Endothelial cell of umbilical vein (primary cell): ENCODE measurements at regions not wholly inside any gene's neighbourhood (a gene's known extent, or its start where the extent isn't known, plus 50 kb on each side); places are given as distances from the start of the nearest gene placed in this dataset.

Source experiments
- BruUV-seq: library from RNA; stranded (reverse); fragments of 400-500 nt; replicated peaks from 2 replicates; lab custom pipeline; 2021; lab: Mats Ljungman, UMichigan
- CTCF ChIA-PET: fragments of 300-600, 350-600 bp; sonication (Branson Sonifier 250); formaldehyde crosslinking; loops from one replicate; lab custom pipeline; 2021; ENCODE audit warnings: antibody characterized with exemption, inconsistent platforms; lab: Charles Lee
- POLR2A ChIA-PET: fragments of 300-600, 350-600 bp; sonication (Branson Sonifier 250); formaldehyde crosslinking; loops from one replicate; lab custom pipeline; 2021; ENCODE audit warnings: antibody characterized with exemption, inconsistent platforms; lab: Charles Lee
- DNase-seq: peaks from one replicate; pipeline ENCODE4 v3.0.0-alpha.2; 2011; ENCODE audit warnings: low read depth, low spot score
- FAIRE-seq: peaks from 2 replicates; lab custom pipeline; 2011; peaks lifted over from hg19 to GRCh38; lab: Jason Lieb, UNC
- H2AFZ ChIP-seq: 2 replicates; pipeline ENCODE4 v1.6.0; 2012; ENCODE audit warnings: low read depth, low read length, control low read depth, inconsistent platforms
- H3K27ac ChIP-seq: 2 replicates; pipeline ENCODE4 v1.5.1; 2011; ENCODE audit warnings: low read depth, mild to moderate bottlenecking, control low read depth, low read length, moderate library complexity; ENCODE audit not compliant: insufficient read depth
- H3K27me3 ChIP-seq, 2 experiments: 2 replicates each; pipeline versions ENCODE4 v1.6.0 to v1.6.1; 2011; ENCODE audit warnings: low read length in 2 of 2, mixed read lengths in 1 of 2; ENCODE audit not compliant: control insufficient read depth in 2 of 2, insufficient read depth in 2 of 2
- H3K36me3 ChIP-seq, 2 experiments: 2 replicates in 1 of 2; 3 replicates in 1 of 2; pipeline ENCODE4 v1.5.1; 2011; ENCODE audit warnings: low read length in 2 of 2, mild to moderate bottlenecking in 1 of 2, moderate library complexity in 1 of 2; ENCODE audit not compliant: control insufficient read depth in 2 of 2, insufficient read depth in 2 of 2; ENCODE audit errors: extremely low read depth in 1 of 2
- H3K4me1 ChIP-seq: 3 replicates; pipeline ENCODE4 v1.5.1; 2011; ENCODE audit warnings: mild to moderate bottlenecking, low read length; ENCODE audit not compliant: control insufficient read depth, insufficient read depth; ENCODE audit errors: extremely low read depth
- H3K4me2 ChIP-seq: 2 replicates; pipeline ENCODE4 v1.6.1; 2011; ENCODE audit warnings: low read length, control low read depth, mixed read lengths; ENCODE audit not compliant: insufficient read depth
- H3K4me3 ChIP-seq, 3 experiments: fragments of 200-600 bp in 1 of 3; sonication (generic), shearing (Covaris generic) in 1 of 3; replicated peaks in 1 of 3; 2 replicates each; pipeline ENCODE4 v1.5.1; 2011 to 2016; ENCODE audit warnings: control low read depth in 3 of 3, low read length in 3 of 3, mild to moderate bottlenecking in 2 of 3, inconsistent platforms in 1 of 3, low read depth in 1 of 3, moderate library complexity in 1 of 3; ENCODE audit not compliant: insufficient read depth in 1 of 3
- H3K79me2 ChIP-seq: 2 replicates; pipeline ENCODE4 v1.6.0; 2012; ENCODE audit warnings: low read length, inconsistent platforms; ENCODE audit not compliant: control insufficient read depth, insufficient read depth
- H3K9ac ChIP-seq: replicated peaks from 2 replicates; pipeline ENCODE3; 2011; ENCODE audit warnings: low read length, control low read depth; ENCODE audit not compliant: insufficient read depth; ENCODE audit errors: extremely low read depth
- H3K9me1 ChIP-seq: replicated peaks from 3 replicates; pipeline ENCODE4 v1.6.0; 2011; ENCODE audit warnings: mild to moderate bottlenecking, low read length; ENCODE audit not compliant: control insufficient read depth, insufficient read depth; ENCODE audit errors: extremely low read depth
- H3K9me3 ChIP-seq: replicated peaks from 2 replicates; pipeline ENCODE4 v1.5.1; 2012; ENCODE audit warnings: low read length, inconsistent platforms; ENCODE audit not compliant: control insufficient read depth, insufficient read depth
- H4K20me1 ChIP-seq: replicated peaks from 2 replicates; pipeline ENCODE3; 2011; ENCODE audit warnings: mild to moderate bottlenecking, low read length; ENCODE audit not compliant: control insufficient read depth, insufficient read depth; ENCODE audit errors: extremely low read depth
- EZH2 ChIP-seq: IDR thresholded peaks from 2 replicates; pipeline ENCODE4 v1.6.1; 2012; ENCODE audit warnings: borderline replicate concordance, low read depth, mild to moderate bottlenecking, moderate library complexity, low read length, inconsistent platforms; ENCODE audit not compliant: severe bottlenecking
- FOS ChIP-seq: IDR thresholded peaks from 2 replicates; pipeline ENCODE4 v1.6.1; 2011; ENCODE audit warnings: mild to moderate bottlenecking, low read length, moderate library complexity, borderline replicate concordance; ENCODE audit not compliant: insufficient read depth
- GATA2 ChIP-seq: IDR thresholded peaks from 2 replicates; pipeline ENCODE4 v1.7.0; 2011; ENCODE audit warnings: low read depth, mild to moderate bottlenecking, moderate library complexity, mixed read lengths, low read length; ENCODE audit not compliant: insufficient read length, insufficient read depth
- JUN ChIP-seq: IDR thresholded peaks from 2 replicates; pipeline ENCODE4 v1.6.1; 2011; ENCODE audit warnings: borderline replicate concordance, low read depth; ENCODE audit not compliant: insufficient read length, insufficient read depth
- MYC ChIP-seq: IDR thresholded peaks from one replicate; pipeline ENCODE4 v1.6.1; 2011; ENCODE audit warnings: mild to moderate bottlenecking, low read depth, low read length
- POLR2A ChIP-seq: IDR thresholded peaks from 2 replicates; pipeline ENCODE4 v1.6.1; 2012; ENCODE audit warnings: low read depth, mild to moderate bottlenecking, control low read depth, low read length
- dilution Hi-C: fragments of 300-500 bp; cut with MboI; formaldehyde crosslinking; loops from one replicate; pipeline ENCODE4 v1.15.0; 2019; ENCODE audit warnings: low sequenced_read_pairs; ENCODE audit not compliant: extremely low pct_ligation_motif_present
- intact Hi-C: fragments of 100-400 bp; cut with micrococcal nuclease; formaldehyde crosslinking; loops from one replicate; pipeline ENCODE4 v1.10.0; 2022
- TF ChIP-seq, protein P1 (sequence below): IDR thresholded peaks from 2 replicates; pipeline ENCODE4 v1.6.1; 2011; ENCODE audit not compliant: insufficient read depth, insufficient read length

DNA sequence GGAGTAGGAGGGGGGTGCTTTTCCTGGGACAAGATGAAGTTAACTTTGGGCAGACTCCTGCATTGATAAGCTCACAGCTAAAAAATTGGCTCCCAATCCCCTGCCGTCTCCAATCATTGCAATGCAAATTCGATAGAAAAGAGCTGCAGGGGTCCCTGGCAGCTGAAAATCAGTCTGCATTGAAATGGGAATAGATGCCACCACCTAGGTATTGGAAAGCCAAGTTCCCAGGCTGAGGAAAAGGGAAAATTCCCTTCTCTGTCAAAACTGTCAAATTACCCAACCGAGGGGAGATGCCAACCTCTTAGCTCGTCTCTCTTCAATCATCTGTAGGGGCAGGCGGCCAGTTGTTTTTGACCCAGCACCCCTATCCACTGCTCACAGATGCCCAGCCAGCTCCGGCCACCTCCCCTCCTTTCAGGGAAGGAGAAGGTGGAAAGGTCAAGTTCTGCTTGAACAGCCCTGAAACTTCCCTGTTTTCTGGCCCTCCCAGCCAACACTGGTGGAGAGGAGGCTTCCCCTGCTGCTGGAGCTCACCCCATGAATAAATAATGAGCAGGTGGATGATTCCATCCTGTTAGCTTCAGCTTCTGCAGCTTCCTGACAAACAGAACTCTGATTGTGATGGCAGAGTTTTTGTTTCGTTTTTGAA is 916.3 kb downstream of the TBC1D22A start:
- H2AFZ ChIP-seq: no peak overlapping the region
- no peak overlapping the region for H3K27ac ChIP-seq
- no peaks in the 10 kb centered on the region for H3K4me1 ChIP-seq
- TF ChIP-seq MYC (no peak), EZH2 (no peak), JUN (no peak)
- TF ChIP-seq, protein P1, sequence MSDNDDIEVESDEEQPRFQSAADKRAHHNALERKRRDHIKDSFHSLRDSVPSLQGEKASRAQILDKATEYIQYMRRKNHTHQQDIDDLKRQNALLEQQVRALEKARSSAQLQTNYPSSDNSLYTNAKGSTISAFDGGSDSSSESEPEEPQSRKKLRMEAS: no peak
- no peaks in the 10 kb centered on the region for H3K79me2 ChIP-seq
- no TSS peak for BruUV-seq
- H3K4me3 ChIP-seq: no peak overlapping the region
- DNase-seq (no peak), FAIRE-seq (no peak)
- H3K36me3 ChIP-seq: no peaks in the 10 kb centered on the region
- peaks cover 7% of the 10 kb centered on the region for H3K9me3 ChIP-seq
- ChIA-PET POLR2A (no interaction called here), CTCF (no interaction called here)
- H4K20me1 ChIP-seq: no peaks in the 10 kb centered on the region
- H3K9me1 ChIP-seq: no peaks in the 10 kb centered on the region
- intact Hi-C loops (no loop called here), dilution Hi-C loops (no loop called here)
- H3K4me2 ChIP-seq: no peak overlapping the region
- no peaks in the 10 kb centered on the region for H3K27me3 ChIP-seq
- no peak overlapping the region for H3K9ac ChIP-seq

GRCh38 chr22:47678048-47678447 is 915.6 kb downstream of the TBC1D22A start:
- H3K4me3 ChIP-seq: no peak overlapping the region
- CTCF ChIA-PET: no interaction called here
- intact Hi-C loops (no loop called here), dilution Hi-C loops (no loop called here)
- TF ChIP-seq, protein P1: no peak
- no peak for TF ChIP-seq GATA2
- TF ChIP-seq FOS: no peak
- TF ChIP-seq EZH2: no peak
- no peak for TF ChIP-seq POLR2A
- TF ChIP-seq MYC: no peak
- no peak for TF ChIP-seq JUN
- no peak overlapping the region for H3K9ac ChIP-seq
- POLR2A ChIA-PET: no interaction called here
- H3K27me3 ChIP-seq: no peaks in the 10 kb centered on the region
- no peaks in the 10 kb centered on the region for H3K79me2 ChIP-seq
- DNase-seq (no peak), FAIRE-seq (no peak)
- H3K9me1 ChIP-seq: no peaks in the 10 kb centered on the region
- no TSS peak for BruUV-seq
- no peaks in the 10 kb centered on the region for H4K20me1 ChIP-seq
- H3K36me3 ChIP-seq: no peaks in the 10 kb centered on the region
- peaks cover 7% of the 10 kb centered on the region for H3K9me3 ChIP-seq
- no peak overlapping the region for H3K27ac ChIP-seq
- no peak overlapping the region for H3K4me2 ChIP-seq
- no peak overlapping the region for H2AFZ ChIP-seq
- H3K4me1 ChIP-seq: no peaks in the 10 kb centered on the region
